SJCRH30 (cell line): ENCODE measurements at regions not wholly inside any gene's neighbourhood (a gene's known extent, or its start where the extent isn't known, plus 50 kb on each side); places are given as distances from the start of the nearest gene placed in this dataset.

Source experiments
- DNase-seq, 2 experiments: peaks; one replicate each; pipeline ENCODE4 v3.0.0-alpha.2; 2015 to 2020
- H3K27ac ChIP-seq: fragments of 250-450 bp; sonication (Bioruptor Pico); 2 replicates; pipeline ENCODE4 v1.5.1; 2020; ENCODE audit warnings: mild to moderate bottlenecking, moderate library complexity
- H3K27me3 ChIP-seq: fragments of 250-450 bp; sonication (Bioruptor Pico); 2 replicates; pipeline ENCODE4 v1.5.1; 2020; ENCODE audit warnings: mild to moderate bottlenecking, moderate library complexity
- H3K36me3 ChIP-seq: fragments of 250-450 bp; sonication (Bioruptor Pico); 2 replicates; pipeline ENCODE4 v1.5.1; 2020; ENCODE audit warnings: mild to moderate bottlenecking, moderate library complexity
- H3K4me1 ChIP-seq: fragments of 250-450 bp; sonication (Bioruptor Pico); 2 replicates; pipeline ENCODE4 v1.5.1; 2020; ENCODE audit warnings: mild to moderate bottlenecking, moderate library complexity
- H3K4me3 ChIP-seq: fragments of 250-450 bp; sonication (Bioruptor Pico); 2 replicates; pipeline ENCODE4 v1.5.1; 2020; ENCODE audit warnings: mild to moderate bottlenecking, moderate library complexity
- H3K9me3 ChIP-seq: fragments of 250-450 bp; sonication (Bioruptor Pico); replicated peaks from 2 replicates; pipeline ENCODE4 v1.5.1; 2020; ENCODE audit warnings: mild to moderate bottlenecking, moderate library complexity

DNA sequence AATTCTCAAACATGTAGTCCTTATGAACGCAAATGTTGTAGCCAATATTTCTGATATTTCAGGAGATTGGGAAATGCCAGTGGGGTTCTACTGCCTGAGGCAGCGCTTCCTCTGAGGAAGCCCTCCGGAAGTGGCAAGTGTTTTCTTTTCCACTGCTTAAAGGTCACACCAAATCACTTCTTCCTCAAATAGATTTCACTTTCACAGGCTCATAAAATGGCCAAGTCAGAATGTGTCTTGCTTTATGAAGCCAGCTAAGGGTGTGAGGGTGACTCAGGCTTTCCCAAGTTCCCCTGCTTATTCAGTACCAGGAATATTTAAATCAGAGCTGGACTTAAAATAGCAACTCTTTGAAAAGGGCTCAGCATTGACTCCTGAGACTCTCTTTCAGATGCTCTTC, 514.2 kb upstream of the DIPK2B start:
- Histone ChIP-seq H3K9me3 (no peaks in the 10 kb centered on the region), H3K27me3 (no peaks in the 10 kb centered on the region), H3K27ac (no peak overlapping the region), H3K4me1 (no peaks in the 10 kb centered on the region), H3K4me3 (no peak overlapping the region), H3K36me3 (no peaks in the 10 kb centered on the region)
- DNase-seq = no peak

DNA sequence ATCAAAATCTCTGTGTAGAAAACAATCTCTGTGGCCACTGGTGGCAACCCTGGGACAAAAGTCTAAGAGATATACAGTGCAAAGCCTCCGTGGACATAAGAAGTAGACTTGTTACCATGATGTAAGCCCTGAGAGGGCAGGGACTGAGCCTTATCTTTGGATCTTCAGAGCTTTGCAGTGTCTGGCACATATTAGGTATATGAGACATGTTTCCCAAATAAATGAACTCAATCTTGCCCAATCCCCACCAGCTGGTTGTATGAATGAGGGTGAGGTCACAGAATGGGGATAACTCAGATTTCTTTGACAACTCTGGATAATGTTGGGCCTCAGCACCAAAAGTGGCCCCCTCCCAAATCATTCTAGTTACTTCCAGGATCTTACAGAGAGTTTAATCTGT, 511.4 kb upstream of the DIPK2B start:
- H3K4me1 ChIP-seq = no peaks in the 10 kb centered on the region
- H3K27me3 ChIP-seq = no peaks in the 10 kb centered on the region
- no peaks in the 10 kb centered on the region for H3K9me3 ChIP-seq
- no peak overlapping the region for H3K4me3 ChIP-seq
- H3K27ac ChIP-seq = no peak overlapping the region
- no peak for DNase-seq
- no peaks in the 10 kb centered on the region for H3K36me3 ChIP-seq

DNA sequence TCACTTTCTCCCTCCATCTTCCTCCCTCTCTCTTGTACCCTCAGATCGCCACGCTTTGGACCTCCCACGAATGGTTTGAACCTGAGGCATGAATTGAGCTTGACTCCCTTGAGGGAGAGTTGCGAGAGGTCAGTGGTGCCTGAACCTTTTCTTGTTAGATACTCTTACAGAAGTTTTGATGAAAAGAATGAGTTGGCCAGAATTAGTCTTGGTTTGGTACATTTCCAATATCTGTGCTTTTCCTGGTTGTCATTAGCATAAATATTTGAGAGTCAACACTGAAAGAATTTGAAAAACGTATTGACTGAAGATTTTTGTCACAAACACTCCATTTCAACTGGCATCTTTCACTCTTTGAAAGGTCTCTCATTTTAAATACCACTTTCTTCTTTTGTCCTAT, 510.6 kb upstream of the DIPK2B start:
- no peaks in the 10 kb centered on the region for H3K4me1 ChIP-seq

DNA sequence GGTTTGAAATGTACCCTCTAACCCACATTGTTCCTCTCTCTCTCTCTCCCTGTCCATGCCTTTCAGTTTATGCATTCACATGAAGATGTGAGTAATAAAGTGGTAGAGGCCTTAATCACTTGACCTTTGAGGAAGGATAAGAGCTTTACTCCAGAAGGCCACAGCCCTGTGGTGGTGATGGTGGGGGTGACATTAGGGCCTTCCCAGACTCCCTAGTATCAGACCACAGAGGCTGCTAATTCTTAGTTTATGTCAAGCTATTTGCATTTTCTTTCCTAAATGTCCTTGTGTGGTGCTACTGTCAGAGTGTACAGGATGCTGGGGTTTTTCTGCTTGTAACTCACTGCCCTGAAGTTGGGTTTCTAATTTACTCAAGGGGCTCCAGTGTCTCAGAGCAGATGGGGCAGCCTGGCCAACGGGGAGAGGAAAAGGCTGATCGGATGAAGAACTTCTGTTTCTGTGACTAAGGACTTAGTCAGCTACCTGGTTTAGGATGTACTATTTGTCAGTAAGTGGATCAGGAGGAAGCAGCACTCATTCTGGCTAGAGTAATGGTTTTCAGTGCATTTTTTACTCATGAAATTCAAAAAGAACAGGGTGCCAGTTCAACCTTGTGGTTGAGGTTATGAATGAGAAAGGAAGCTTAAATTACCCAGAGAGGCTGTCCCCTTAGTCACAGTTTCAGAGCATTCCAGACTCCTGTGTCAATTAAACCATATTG, 509.6 kb upstream of the DIPK2B start:
- DNase-seq = peak; percentile 2
- Histone ChIP-seq H3K9me3 (no peaks in the 10 kb centered on the region), H3K36me3 (no peaks in the 10 kb centered on the region), H3K4me1 (no peaks in the 10 kb centered on the region), H3K27me3 (no peaks in the 10 kb centered on the region), H3K27ac (peak overlapping the region; percentile 28; the same call in 1 of the 2 replicates), H3K4me3 (no peak overlapping the region)

More for the DNA sequence above, 510.6 kb upstream of the DIPK2B start:
- Histone ChIP-seq H3K27me3 (no peaks in the 10 kb centered on the region), H3K9me3 (no peaks in the 10 kb centered on the region), H3K27ac (no peak overlapping the region), H3K4me3 (no peak overlapping the region), H3K36me3 (no peaks in the 10 kb centered on the region)
- no peak for DNase-seq

DNA sequence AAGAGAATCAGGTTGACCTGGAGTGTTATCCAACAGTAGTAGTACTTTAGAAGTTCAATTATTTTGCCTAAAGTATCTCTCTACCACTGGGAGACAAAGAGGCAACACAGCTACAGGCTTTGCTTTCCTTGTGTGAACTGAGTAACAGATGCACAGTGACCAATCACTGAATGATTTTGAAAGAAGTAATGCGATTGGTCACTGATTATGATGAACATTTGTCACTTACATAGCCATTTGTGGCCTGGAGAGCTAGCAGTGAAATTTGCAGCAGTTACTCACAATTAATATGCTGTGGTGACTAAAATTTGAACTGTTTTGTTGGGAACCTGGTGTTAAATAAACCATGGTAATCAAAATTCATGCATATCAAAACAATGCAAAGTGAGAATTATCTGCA, 508.7 kb upstream of the DIPK2B start:
- no peaks in the 10 kb centered on the region for H3K4me1 ChIP-seq
- no peaks in the 10 kb centered on the region for H3K9me3 ChIP-seq
- H3K36me3 ChIP-seq = no peaks in the 10 kb centered on the region
- 0 out of 2 replicates have a peak overlapping the region, but pooled peaks have one; percentile 28 for H3K27ac ChIP-seq
- no peak overlapping the region for H3K4me3 ChIP-seq
- H3K27me3 ChIP-seq = no peaks in the 10 kb centered on the region
- no peak for DNase-seq

DNA sequence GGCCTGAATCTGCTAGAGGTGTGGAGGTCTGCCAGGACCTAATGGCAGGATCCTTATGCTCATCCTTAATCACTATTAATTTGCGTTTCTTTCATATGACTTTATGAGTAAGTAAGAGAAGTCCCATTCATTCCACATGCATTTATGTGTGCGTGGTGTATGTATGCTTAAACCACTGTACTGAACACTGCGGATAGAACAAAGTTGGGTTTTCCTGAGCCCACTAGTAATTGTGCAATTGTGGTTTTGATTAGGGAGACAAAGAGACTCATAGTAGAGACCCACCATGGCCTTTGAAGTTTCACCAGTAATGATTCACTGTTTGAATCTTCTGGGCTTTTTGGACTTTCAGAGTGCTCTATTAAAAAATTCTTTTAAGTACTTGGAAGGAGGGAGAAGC, 498.5 kb upstream of the DIPK2B start:
- Histone ChIP-seq H3K36me3 (no peaks in the 10 kb centered on the region), H3K9me3 (no peaks in the 10 kb centered on the region), H3K4me3 (no peak overlapping the region), H3K27me3 (no peaks in the 10 kb centered on the region), H3K27ac (no peak overlapping the region), H3K4me1 (no peaks in the 10 kb centered on the region)
- DNase-seq = no peak

DNA sequence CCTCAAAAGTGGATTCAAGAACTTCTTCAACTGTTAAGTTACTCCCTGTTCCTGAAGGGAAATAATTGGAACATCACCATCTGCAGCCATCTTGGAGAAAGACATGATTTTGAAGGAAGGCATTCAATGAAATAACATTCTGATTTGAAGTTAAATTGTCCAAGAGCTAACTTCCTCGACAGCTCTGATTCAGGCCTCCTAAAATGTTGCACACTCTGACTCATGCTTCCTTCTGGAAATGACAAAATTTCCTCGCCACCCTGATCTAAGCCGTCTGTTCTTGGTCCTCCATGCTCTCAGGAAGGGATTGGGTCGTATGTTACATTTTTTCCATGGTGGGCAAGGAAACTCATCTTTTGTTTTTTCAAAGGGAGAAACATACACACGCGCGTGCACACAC, 496.9 kb upstream of the DIPK2B start:
- Histone ChIP-seq H3K4me1 (no peaks in the 10 kb centered on the region), H3K27me3 (no peaks in the 10 kb centered on the region), H3K4me3 (no peak overlapping the region), H3K36me3 (no peaks in the 10 kb centered on the region), H3K27ac (no peak overlapping the region), H3K9me3 (no peaks in the 10 kb centered on the region)
- no peak for DNase-seq

DNA sequence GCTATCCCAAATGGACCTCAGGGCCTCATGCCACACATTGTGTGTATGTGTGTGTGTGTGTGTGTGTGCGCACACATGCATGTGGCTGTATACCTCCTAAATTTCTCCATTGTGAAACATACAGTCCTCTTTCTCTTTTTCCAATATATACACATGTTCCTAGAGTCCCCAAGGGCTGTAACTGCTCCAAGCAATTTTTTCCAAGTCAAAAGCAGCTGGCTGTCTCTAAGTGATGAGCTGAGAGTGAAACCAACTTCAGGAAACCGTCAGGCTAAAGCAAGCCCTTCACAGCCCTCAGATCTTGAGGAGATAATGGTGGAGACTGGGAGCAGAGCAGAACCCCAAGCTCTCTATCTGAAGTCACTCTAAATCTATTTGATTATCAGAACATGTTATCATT, 496.1 kb upstream of the DIPK2B start:
- H3K4me3 ChIP-seq = no peak overlapping the region
- no peak for DNase-seq
- H3K4me1 ChIP-seq = no peaks in the 10 kb centered on the region
- H3K36me3 ChIP-seq = no peaks in the 10 kb centered on the region
- no peak overlapping the region for H3K27ac ChIP-seq
- no peaks in the 10 kb centered on the region for H3K9me3 ChIP-seq
- no peaks in the 10 kb centered on the region for H3K27me3 ChIP-seq

DNA sequence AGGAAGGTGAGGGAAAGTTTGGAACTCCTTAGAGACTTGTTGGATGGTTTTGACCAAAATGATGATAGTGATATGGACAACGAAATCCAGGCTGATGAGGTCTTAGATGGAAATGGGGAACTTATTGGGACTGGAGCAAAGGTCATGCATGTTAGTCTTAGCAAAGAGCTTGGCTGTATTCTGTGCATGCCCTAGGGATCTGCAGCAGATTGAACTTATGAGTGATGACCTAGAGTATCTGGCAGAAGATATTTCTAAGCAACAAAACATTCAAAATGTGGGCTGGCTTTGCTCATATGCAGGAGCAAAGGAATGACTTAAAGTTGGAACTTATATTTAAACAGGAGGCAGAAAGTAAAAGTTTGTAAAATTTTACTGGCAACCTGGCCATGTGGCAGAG, 489.3 kb upstream of the DIPK2B start:
- Histone ChIP-seq H3K36me3 (no peaks in the 10 kb centered on the region), H3K27me3 (no peaks in the 10 kb centered on the region)
- DNase-seq = no peak

DNA sequence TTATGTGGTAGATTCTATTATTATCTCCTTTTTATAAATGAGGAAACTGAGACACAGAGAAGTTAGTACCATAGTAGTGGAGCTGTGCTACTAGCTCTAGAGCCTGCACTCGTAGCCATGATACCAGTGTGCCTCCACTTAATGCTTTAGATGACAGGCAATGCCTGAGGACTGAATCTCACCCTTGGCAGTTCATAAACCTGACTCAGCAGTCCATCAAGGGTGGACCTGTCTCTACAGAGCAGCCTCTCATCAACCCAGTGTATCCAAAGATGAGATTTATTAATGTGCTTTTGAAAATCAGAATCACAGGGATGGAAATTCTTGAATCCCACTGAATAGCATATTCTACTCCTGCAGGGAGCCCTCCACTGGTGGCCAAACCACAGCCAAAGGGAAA, 483.2 kb upstream of the DIPK2B start:
- Histone ChIP-seq H3K4me3 (no peak overlapping the region), H3K27ac (no peak overlapping the region), H3K27me3 (no peaks in the 10 kb centered on the region), H3K36me3 (no peaks in the 10 kb centered on the region), H3K4me1 (no peaks in the 10 kb centered on the region), H3K9me3 (no peaks in the 10 kb centered on the region)
- no peak for DNase-seq

More for the DNA sequence above, 489.3 kb upstream of the DIPK2B start:
- Histone ChIP-seq H3K27ac (no peak overlapping the region), H3K4me1 (no peaks in the 10 kb centered on the region), H3K9me3 (no peaks in the 10 kb centered on the region), H3K4me3 (no peak overlapping the region)

DNA sequence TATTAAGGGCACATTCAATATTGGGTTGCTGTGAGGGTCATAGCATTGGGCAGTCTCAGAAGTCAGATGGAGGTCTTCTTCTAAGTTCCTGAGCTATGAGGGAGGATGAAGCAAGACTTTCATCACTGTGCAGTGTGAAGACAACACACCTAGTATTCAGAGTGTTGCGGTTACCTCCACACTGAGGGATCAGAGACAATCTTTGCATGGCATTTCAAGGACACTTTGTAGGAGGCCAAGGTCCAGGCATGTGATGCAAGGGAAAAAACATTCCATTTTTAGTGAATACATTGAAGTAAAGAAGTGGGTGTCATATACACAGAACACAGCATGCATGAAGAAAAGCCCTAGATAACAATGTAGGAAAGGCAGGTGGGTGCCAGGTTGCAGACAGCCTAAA, 481.2 kb upstream of the DIPK2B start:
- H3K4me1 ChIP-seq = no peaks in the 10 kb centered on the region
- DNase-seq = no peak
- no peaks in the 10 kb centered on the region for H3K9me3 ChIP-seq
- H3K27me3 ChIP-seq = no peaks in the 10 kb centered on the region
- H3K36me3 ChIP-seq = no peaks in the 10 kb centered on the region
- H3K27ac ChIP-seq = no peak overlapping the region
- H3K4me3 ChIP-seq = no peak overlapping the region

DNA sequence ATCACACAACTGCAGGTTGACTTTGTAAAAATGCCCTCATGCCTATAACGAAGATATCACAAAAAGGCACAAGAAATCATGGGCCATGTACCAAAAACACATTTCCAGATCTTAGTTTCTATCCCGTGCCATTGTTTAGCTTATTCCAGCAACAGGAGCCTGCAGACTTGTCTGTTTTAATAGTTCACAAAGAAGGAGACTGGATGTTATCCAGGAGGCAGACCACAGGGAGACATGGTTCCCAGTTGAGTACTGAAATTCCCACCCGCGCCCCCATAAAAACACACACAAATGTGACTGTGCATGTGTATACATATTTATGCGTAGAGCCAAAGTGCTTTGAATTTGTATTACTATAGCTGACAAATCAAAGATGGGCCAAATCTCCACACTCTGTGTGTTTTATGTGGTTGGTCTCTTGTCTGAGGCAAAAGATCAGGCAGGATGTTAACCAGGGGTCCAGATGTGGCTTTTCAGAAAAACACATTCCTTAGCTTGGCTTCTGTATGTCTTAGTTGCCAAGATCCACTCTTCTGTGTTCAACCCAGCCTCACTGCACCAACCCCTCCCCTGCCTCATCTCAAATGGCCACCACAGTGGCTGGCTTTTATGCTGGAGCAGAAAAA, 469.2 kb upstream of the DIPK2B start:
- no peaks in the 10 kb centered on the region for H3K4me1 ChIP-seq
- no peaks in the 10 kb centered on the region for H3K9me3 ChIP-seq
- no peak overlapping the region for H3K4me3 ChIP-seq
- no peak for DNase-seq
- no peak overlapping the region for H3K27ac ChIP-seq
- no peaks in the 10 kb centered on the region for H3K36me3 ChIP-seq
- H3K27me3 ChIP-seq = no peaks in the 10 kb centered on the region

DNA sequence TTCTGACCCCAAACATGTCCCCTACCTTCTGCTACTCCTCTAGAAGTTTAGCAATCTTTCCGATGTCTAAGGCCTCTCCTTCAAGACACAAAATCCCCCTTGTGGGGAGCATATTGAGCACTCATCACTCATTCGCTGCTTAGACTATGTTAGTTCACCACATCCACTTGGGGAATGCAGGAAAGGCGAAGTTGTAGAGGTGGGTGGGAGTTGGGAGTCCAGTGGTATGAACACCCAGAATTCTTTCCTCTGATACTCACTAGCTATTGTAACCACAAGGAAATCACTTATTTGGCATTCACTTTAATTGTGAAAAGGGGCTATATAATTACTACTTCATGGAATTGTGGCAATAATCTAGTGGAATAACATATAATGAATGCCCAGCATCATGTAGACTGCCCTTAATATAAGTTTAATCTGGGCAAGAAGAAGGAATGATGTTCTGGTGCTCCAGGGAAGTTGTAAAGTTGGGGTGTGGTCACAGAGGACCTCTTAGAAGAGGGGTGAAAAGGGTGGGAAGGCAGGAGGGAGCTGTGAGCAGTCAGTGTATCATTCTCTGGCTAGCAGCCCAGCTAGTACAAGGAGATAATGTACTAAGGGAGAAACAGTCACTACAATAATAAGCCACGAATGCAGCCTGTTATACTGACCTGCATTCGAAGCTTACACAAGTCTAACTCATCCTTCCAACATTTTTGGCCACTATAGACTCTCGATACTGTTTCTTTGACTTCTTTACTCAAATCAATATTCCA, 468.2 kb upstream of the DIPK2B start:
- no peak overlapping the region for H3K4me3 ChIP-seq
- no peaks in the 10 kb centered on the region for H3K36me3 ChIP-seq
- H3K9me3 ChIP-seq = no peaks in the 10 kb centered on the region
- no peaks in the 10 kb centered on the region for H3K4me1 ChIP-seq
- no peak overlapping the region for H3K27ac ChIP-seq
- no peaks in the 10 kb centered on the region for H3K27me3 ChIP-seq
- DNase-seq = no peak

DNA sequence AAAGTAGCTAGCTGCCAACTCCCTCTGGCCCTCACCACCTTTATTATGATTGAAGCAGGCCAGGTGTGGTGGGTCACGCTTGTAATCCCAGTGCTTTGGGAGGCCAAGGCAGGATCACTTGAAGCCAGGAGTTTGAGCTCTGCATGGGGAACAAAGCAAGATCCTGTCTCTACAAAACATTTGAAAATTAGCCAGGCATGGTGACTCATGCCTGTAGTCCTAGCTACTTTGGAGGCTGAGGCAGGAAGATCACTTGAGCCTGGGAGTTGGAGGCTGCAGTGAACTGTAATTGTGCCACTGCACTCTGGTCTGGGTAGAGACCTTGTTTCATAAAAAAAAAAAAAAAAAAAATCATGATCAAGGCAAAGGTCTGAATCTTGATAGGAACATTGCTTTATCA, 467.0 kb upstream of the DIPK2B start:
- H3K36me3 ChIP-seq = no peaks in the 10 kb centered on the region
- H3K27me3 ChIP-seq = no peaks in the 10 kb centered on the region
- no peaks in the 10 kb centered on the region for H3K9me3 ChIP-seq
- peak; percentile 1 to 8 for DNase-seq
- no peaks in the 10 kb centered on the region for H3K4me1 ChIP-seq
- H3K4me3 ChIP-seq = no peak overlapping the region
- H3K27ac ChIP-seq = no peak overlapping the region

DNA sequence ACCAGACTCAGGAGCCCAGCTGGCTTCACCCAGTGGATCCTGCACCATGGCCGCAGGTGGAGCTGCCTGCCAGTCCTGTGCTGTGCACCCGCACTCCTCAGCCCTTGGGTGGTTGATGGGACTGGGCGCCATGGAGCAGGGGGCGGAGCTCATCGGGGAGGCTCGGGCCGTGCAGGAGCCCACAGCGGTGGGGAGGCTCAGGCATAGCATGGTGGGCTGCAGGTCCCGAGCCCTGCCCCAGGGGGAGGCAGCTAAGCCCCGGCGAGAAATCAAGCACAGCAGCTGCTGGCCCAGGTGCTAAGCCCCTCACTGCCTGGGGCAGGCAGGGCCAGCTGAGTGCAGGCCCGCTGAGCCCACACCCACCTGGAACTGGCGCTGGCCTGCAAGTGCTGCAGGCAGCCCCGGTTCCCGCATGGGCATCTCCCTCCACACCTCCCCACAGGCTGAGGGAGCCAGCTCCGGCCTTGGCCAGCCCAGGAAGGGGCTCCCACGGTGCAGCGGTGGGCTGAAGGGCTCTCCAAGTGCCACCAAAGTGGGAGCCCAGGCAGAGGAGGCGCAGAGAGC, 464.1 kb upstream of the DIPK2B start:
- no peaks in the 10 kb centered on the region for H3K9me3 ChIP-seq
- no peaks in the 10 kb centered on the region for H3K27me3 ChIP-seq
- H3K4me3 ChIP-seq = no peak overlapping the region
- H3K4me1 ChIP-seq = no peaks in the 10 kb centered on the region
- DNase-seq = no peak
- H3K27ac ChIP-seq = no peak overlapping the region
- no peaks in the 10 kb centered on the region for H3K36me3 ChIP-seq
